ENCODE measurements at regions not wholly inside any gene's neighbourhood (a gene's known extent, or its start where the extent isn't known, plus 50 kb on each side); places are given as distances from the start of the nearest gene placed in this dataset.

GRCh38 chr14:100670753-100671049 lies 56.0 kb upstream of the DLK1 start:
- TF ChIP-seq CTCF (IDR thresholded peaks at IDR 0.05; ENCODE audit: low read length) (no peak), EZH2 (IDR thresholded peaks at IDR 0.05; ENCODE audit: borderline replicate concordance, low read length) (no peak)
